DMS53 treated with DMSO at 0.1 percent for 48 hours (cell line): ENCODE measurements at regions not wholly inside any gene's neighbourhood (a gene's known extent, or its start where the extent isn't known, plus 50 kb on each side); places are given as distances from the start of the nearest gene placed in this dataset.
"Not testable (repeated sequence)": the region's sequence is repeated elsewhere in the genome, so short reads cannot be mapped to it uniquely, and the experiment has no call there.

Experiments
- DNase-seq: peaks from one replicate; lab custom pipeline; 2025; ENCODE audit not compliant: unreplicated experiment; lab: John Stamatoyannopoulos, UW

GRCh38 chr2:57465067-57465466, 581.5 kb upstream of the VRK2 start:
- DNase-seq, result no peak

- DNase-seq, result no peak
These were observed 580.6 kb upstream of the VRK2 start for GRCh38 chr2:57465967-57466366.

GRCh38 chr2:57475391-57475790, 571.2 kb upstream of the VRK2 start:
- no peak for DNase-seq

GRCh38 chr2:57479981-57480380, 566.6 kb upstream of the VRK2 start:
- DNase-seq, result no peak

- DNase-seq, result no peak
These were observed 558.5 kb upstream of the VRK2 start for GRCh38 chr2:57488061-57488460.

- no peak for DNase-seq
These were observed 555.9 kb upstream of the VRK2 start for GRCh38 chr2:57490741-57491140.

- DNase-seq, result no peak
These were observed 555.4 kb upstream of the VRK2 start for GRCh38 chr2:57491213-57491612.

- DNase-seq, result not testable (repeated sequence)
These were observed 552.6 kb upstream of the VRK2 start for GRCh38 chr2:57493966-57494365.

GRCh38 chr2:57497489-57498096, 549.0 kb upstream of the VRK2 start:
- DNase-seq, result peak; percentile 59

- DNase-seq, result no peak
These were observed 541.8 kb upstream of the VRK2 start for GRCh38 chr2:57504787-57505186.

GRCh38 chr2:57509189-57509588, 537.4 kb upstream of the VRK2 start:
- no peak for DNase-seq

- DNase-seq, result no peak
These were observed 535.9 kb upstream of the VRK2 start for GRCh38 chr2:57510704-57511103.

- DNase-seq, result peak; percentile 10
These were observed 531.2 kb upstream of the VRK2 start for GRCh38 chr2:57515366-57515765.

- peak; percentile 81 for DNase-seq
These were observed 529.8 kb upstream of the VRK2 start for GRCh38 chr2:57516698-57517340.

- no peak for DNase-seq
These were observed 523.3 kb upstream of the VRK2 start for GRCh38 chr2:57523304-57523703.

GRCh38 chr2:57527685-57528084, 518.9 kb upstream of the VRK2 start:
- DNase-seq, result no peak

GRCh38 chr2:57528499-57528898, 518.1 kb upstream of the VRK2 start:
- no peak for DNase-seq

- no peak for DNase-seq
These were observed 512.2 kb upstream of the VRK2 start for GRCh38 chr2:57534358-57534757.

GRCh38 chr2:57536535-57537231, 509.9 kb upstream of the VRK2 start:
- DNase-seq, result no peak

GRCh38 chr2:57539761-57540160, 506.8 kb upstream of the VRK2 start:
- DNase-seq, result no peak

GRCh38 chr2:57542081-57542480, 504.5 kb upstream of the VRK2 start:
- DNase-seq, result no peak

- DNase-seq, result no peak
These were observed 503.4 kb upstream of the VRK2 start for GRCh38 chr2:57543211-57543610.
